Stomach smooth muscle (tissue), 2 donors: ENCODE measurements at regions not wholly inside any gene's neighbourhood (a gene's known extent, or its start where the extent isn't known, plus 50 kb on each side); places are given as distances from the start of the nearest gene placed in this dataset.

ENCODE experiments used
- H3K27ac ChIP-seq: one replicate; pipeline ENCODE4 v1.7.0; 2013; ENCODE audit warnings: mild to moderate bottlenecking, low read length, inconsistent platforms
- H3K27me3 ChIP-seq, 2 donors: one replicate each; pipeline ENCODE4 v1.7.0; 2013; ENCODE audit warnings: low read length in 2 of 2; ENCODE audit not compliant: insufficient read depth in 2 of 2, control insufficient read depth in 1 of 2
- H3K36me3 ChIP-seq, 2 donors: one replicate each; pipeline ENCODE4 v1.7.0; 2013; ENCODE audit warnings: low read length in 2 of 2; ENCODE audit not compliant: control insufficient read depth in 2 of 2, insufficient read depth in 2 of 2
- H3K4me1 ChIP-seq: one replicate; pipeline ENCODE4 v1.7.0; 2013; ENCODE audit warnings: low read length; ENCODE audit not compliant: control insufficient read depth, insufficient read depth
- H3K4me3 ChIP-seq, 2 donors: one replicate each; pipeline ENCODE4 v1.7.0; 2013; ENCODE audit warnings: low read length in 2 of 2
- H3K9ac ChIP-seq, 2 donors: one replicate each; pipeline ENCODE4 v1.7.0; 2013; ENCODE audit warnings: low read length in 2 of 2, mild to moderate bottlenecking in 1 of 2
- H3K9me3 ChIP-seq, 2 donors: one replicate each; pipeline ENCODE4 v1.7.0; 2013; ENCODE audit warnings: low read length in 2 of 2; ENCODE audit not compliant: control insufficient read depth in 2 of 2
- donor health status: healthy.
- donor health status: Pancreatic carcinoma.

- no peaks in the 10 kb centered on the region for H3K4me1 ChIP-seq
Measured at GRCh38 chr2:220880623-220881596, 691.2 kb downstream of the EPHA4 start.

GRCh38 chr2:220882507-220882906 lies 689.6 kb downstream of the EPHA4 start:
- no peak overlapping the region for H3K27ac ChIP-seq
- H3K4me1 ChIP-seq, result no peaks in the 10 kb centered on the region
- no peak overlapping the region for H3K9ac ChIP-seq
- H3K27me3 ChIP-seq, result no peaks in the 10 kb centered on the region
- H3K36me3 ChIP-seq, result no peaks in the 10 kb centered on the region
- H3K9me3 ChIP-seq, result no peaks in the 10 kb centered on the region
- H3K4me3 ChIP-seq, result no peak overlapping the region

More at GRCh38 chr2:220880623-220881596, 691.2 kb downstream of the EPHA4 start:
- Histone ChIP-seq H3K9ac (no peak overlapping the region), H3K36me3 (no peaks in the 10 kb centered on the region), H3K27ac (no peak overlapping the region), H3K4me3 (no peak overlapping the region), H3K9me3 (no peaks in the 10 kb centered on the region), H3K27me3 (no peaks in the 10 kb centered on the region)

GRCh38 chr2:220885593-220885992 lies 686.5 kb downstream of the EPHA4 start:
- H3K9me3 ChIP-seq, result no peaks in the 10 kb centered on the region
- no peaks in the 10 kb centered on the region for H3K36me3 ChIP-seq
- H3K4me1 ChIP-seq, result no peaks in the 10 kb centered on the region
- no peak overlapping the region for H3K4me3 ChIP-seq
- H3K27ac ChIP-seq, result no peak overlapping the region
- H3K27me3 ChIP-seq, result no peaks in the 10 kb centered on the region
- no peak overlapping the region for H3K9ac ChIP-seq

- H3K9me3 ChIP-seq, result no peaks in the 10 kb centered on the region
- no peaks in the 10 kb centered on the region for H3K4me1 ChIP-seq
- H3K9ac ChIP-seq, result no peak overlapping the region
- no peaks in the 10 kb centered on the region for H3K27me3 ChIP-seq
- H3K27ac ChIP-seq, result no peak overlapping the region
- H3K4me3 ChIP-seq, result no peak overlapping the region
- H3K36me3 ChIP-seq, result no peaks in the 10 kb centered on the region
Measured at GRCh38 chr2:220887271-220887870, 684.7 kb downstream of the EPHA4 start.

- Histone ChIP-seq H3K9me3 (no peaks in the 10 kb centered on the region), H3K4me3 (no peak overlapping the region), H3K27ac (no peak overlapping the region), H3K4me1 (no peaks in the 10 kb centered on the region), H3K27me3 (no peaks in the 10 kb centered on the region), H3K36me3 (no peaks in the 10 kb centered on the region), H3K9ac (no peak overlapping the region)
Measured at GRCh38 chr2:220887876-220888275, 684.2 kb downstream of the EPHA4 start.

GRCh38 chr2:220890931-220891330 lies 681.2 kb downstream of the EPHA4 start:
- H3K4me1 ChIP-seq, result no peaks in the 10 kb centered on the region
- H3K4me3 ChIP-seq, result no peak overlapping the region
- no peak overlapping the region for H3K9ac ChIP-seq

GRCh38 chr2:220891405-220891804 lies 680.7 kb downstream of the EPHA4 start:
- H3K9me3 ChIP-seq, result no peaks in the 10 kb centered on the region
- no peaks in the 10 kb centered on the region for H3K27me3 ChIP-seq
- H3K27ac ChIP-seq, result no peak overlapping the region
- H3K4me3 ChIP-seq, result no peak overlapping the region
- H3K36me3 ChIP-seq, result no peaks in the 10 kb centered on the region
- no peak overlapping the region for H3K9ac ChIP-seq
- H3K4me1 ChIP-seq, result no peaks in the 10 kb centered on the region

More at GRCh38 chr2:220890931-220891330, 681.2 kb downstream of the EPHA4 start:
- Histone ChIP-seq H3K36me3 (no peaks in the 10 kb centered on the region), H3K9me3 (no peaks in the 10 kb centered on the region), H3K27me3 (no peaks in the 10 kb centered on the region), H3K27ac (no peak overlapping the region)

- Histone ChIP-seq H3K27ac (no peak overlapping the region), H3K9ac (no peak overlapping the region), H3K36me3 (no peaks in the 10 kb centered on the region), H3K4me3 (no peak overlapping the region), H3K9me3 (no peaks in the 10 kb centered on the region), H3K27me3 (no peaks in the 10 kb centered on the region), H3K4me1 (no peaks in the 10 kb centered on the region)
Measured at GRCh38 chr2:220892018-220892634, 680.0 kb downstream of the EPHA4 start.

GRCh38 chr2:220893411-220893810 lies 678.7 kb downstream of the EPHA4 start:
- no peaks in the 10 kb centered on the region for H3K4me1 ChIP-seq
- H3K27ac ChIP-seq, result no peak overlapping the region

GRCh38 chr2:220894069-220894468 lies 678.0 kb downstream of the EPHA4 start:
- Histone ChIP-seq H3K36me3 (no peaks in the 10 kb centered on the region), H3K27ac (no peak overlapping the region), H3K9ac (no peak overlapping the region), H3K9me3 (no peaks in the 10 kb centered on the region), H3K4me3 (no peak overlapping the region), H3K4me1 (no peaks in the 10 kb centered on the region), H3K27me3 (no peaks in the 10 kb centered on the region)

More at GRCh38 chr2:220893411-220893810, 678.7 kb downstream of the EPHA4 start:
- H3K27me3 ChIP-seq, result no peaks in the 10 kb centered on the region
- H3K9ac ChIP-seq, result no peak overlapping the region
- no peak overlapping the region for H3K4me3 ChIP-seq
- no peaks in the 10 kb centered on the region for H3K9me3 ChIP-seq
- H3K36me3 ChIP-seq, result no peaks in the 10 kb centered on the region
